Esophagus muscularis mucosa (tissue), 3 donors: ENCODE measurements at regions not wholly inside any gene's neighbourhood (a gene's known extent, or its start where the extent isn't known, plus 50 kb on each side); places are given as distances from the start of the nearest gene placed in this dataset.

Experiments
- CTCF ChIP-seq, 3 experiments: fragments of 200-600 bp in 2 of 3; fragments of 450-650 bp in 1 of 3; sonication (generic) in 2 of 3; IDR thresholded peaks; one replicate each; pipeline ENCODE4 v1.5.1; 2017 to 2019; ENCODE audit warnings: antibody characterized with exemption in 3 of 3, mild to moderate bottlenecking in 2 of 3, moderate library complexity in 1 of 3
- POLR2A ChIP-seq: fragments of 450-650 bp; IDR thresholded peaks from one replicate; pipeline ENCODE4 v1.6.1; 2017; ENCODE audit warnings: antibody characterized with exemption, moderate library complexity, mild to moderate bottlenecking, low read depth
- POLR2AphosphoS5 ChIP-seq, 2 donors: sonication (generic); formaldehyde crosslinking; IDR thresholded peaks; one replicate each; pipeline ENCODE4 v1.6.1; 2017; ENCODE audit warnings: antibody characterized with exemption in 2 of 2

GRCh38 chr20:21918398-21918797 is 212.9 kb downstream of the PAX1 start:
- TF ChIP-seq POLR2A (no peak), CTCF (IDR thresholded peaks at IDR 0.05) (no peak), POLR2AphosphoS5 (IDR thresholded peaks at IDR 0.05) (no peak)
